GM12864 (cell line): ENCODE measurements at regions not wholly inside any gene's neighbourhood (a gene's known extent, or its start where the extent isn't known, plus 50 kb on each side); places are given as distances from the start of the nearest gene placed in this dataset.

Experiments used
- DNase-seq: peaks from one replicate; pipeline ENCODE4 v3.0.0-alpha.2; 2011; ENCODE audit warnings: low read depth
- H3K4me3 ChIP-seq: 2 replicates; pipeline ENCODE4 v1.5.1; 2011; ENCODE audit warnings: mild to moderate bottlenecking, low read depth, low read length, control low read depth
- CTCF ChIP-seq: IDR thresholded peaks from 2 replicates; pipeline ENCODE4 v1.5.1; 2011; ENCODE audit warnings: low read depth, mild to moderate bottlenecking, moderate library complexity, low read length, control low read depth, inconsistent platforms; ENCODE audit errors: missing control alignments

DNA sequence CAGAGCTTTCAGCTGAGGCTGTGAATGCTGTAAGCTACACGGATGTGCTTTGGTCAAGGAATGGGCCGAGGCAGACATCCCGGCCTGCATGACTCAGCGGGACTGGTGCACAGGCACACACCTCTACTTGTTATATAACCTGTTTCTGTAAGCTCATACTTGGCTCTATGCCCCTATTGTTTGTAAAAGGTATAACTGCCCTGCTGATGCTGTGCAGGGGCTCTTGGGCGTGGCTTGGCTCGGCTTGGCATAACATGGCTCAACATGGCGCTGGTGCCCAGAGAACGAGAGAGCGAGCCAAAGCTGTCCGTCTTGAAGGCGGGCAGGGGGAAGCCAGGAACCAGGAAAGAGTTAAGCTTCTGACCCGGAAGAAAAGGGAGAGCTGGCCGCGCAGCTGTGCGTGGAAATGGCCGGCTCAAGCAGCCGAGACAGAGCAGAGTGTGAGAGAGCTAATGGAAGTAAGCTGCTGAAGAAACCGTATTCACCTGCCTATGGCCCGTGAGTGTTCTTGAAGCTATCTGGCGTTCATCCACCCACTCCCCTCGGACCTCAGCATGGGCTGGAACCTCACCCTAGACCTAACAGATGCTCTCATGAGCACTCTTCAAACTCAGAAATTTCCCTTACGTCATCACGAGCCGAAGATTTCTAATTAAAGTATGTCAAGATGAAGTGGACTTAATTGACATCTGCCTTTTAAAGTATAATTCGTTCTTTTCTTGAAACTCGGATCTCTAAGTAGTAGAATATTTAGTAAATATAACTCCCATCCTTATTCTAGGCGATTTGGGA is 286.3 kb upstream of the AGA start:
- H3K4me3 ChIP-seq, result no peak overlapping the region
- no peak for DNase-seq
- TF ChIP-seq CTCF, result no peak

- no peak for TF ChIP-seq CTCF
- no peak overlapping the region for H3K4me3 ChIP-seq
- DNase-seq, result no peak
Measured at GRCh38 chr4:177729681-177730080, 287.4 kb upstream of the AGA start.

- H3K4me3 ChIP-seq, result no peak overlapping the region
- TF ChIP-seq CTCF, result no peak
- no peak for DNase-seq
Measured at GRCh38 chr4:177737387-177737940, 295.2 kb upstream of the AGA start.

- DNase-seq, result no peak
- H3K4me3 ChIP-seq, result no peak overlapping the region
- no peak for TF ChIP-seq CTCF
Measured at GRCh38 chr4:177740563-177740962, 298.3 kb upstream of the AGA start.

- no peak for TF ChIP-seq CTCF
- no peak for DNase-seq
- no peak overlapping the region for H3K4me3 ChIP-seq
Measured at GRCh38 chr4:177759729-177760128, 317.5 kb upstream of the AGA start.

- H3K4me3 ChIP-seq, result no peak overlapping the region
- no peak for TF ChIP-seq CTCF
- DNase-seq, result no peak
Measured at GRCh38 chr4:177761692-177762091, 319.5 kb upstream of the AGA start.

DNA sequence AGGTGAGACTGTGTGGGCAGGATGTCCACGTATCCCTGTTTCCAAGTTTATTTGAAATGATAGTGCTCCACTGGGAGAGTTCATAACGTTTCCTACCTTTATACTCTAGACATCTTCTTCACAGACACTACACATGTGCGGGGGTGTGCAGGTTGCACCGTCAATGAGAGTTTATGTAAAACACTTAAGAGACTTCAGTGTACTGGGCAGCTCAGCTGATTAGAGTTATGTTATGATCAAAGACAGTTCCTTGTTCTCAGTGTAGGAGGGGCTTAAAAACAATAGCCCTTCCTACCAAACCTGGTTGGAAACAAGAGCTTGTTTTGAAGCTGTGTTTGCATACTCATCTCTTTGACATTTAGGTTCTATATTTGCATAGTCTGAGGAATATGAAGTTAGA is 326.9 kb upstream of the AGA start:
- no peak for TF ChIP-seq CTCF
- no peak overlapping the region for H3K4me3 ChIP-seq
- no peak for DNase-seq
